OCI-LY3 (cell line): ENCODE measurements at regions not wholly inside any gene's neighbourhood (a gene's known extent, or its start where the extent isn't known, plus 50 kb on each side); places are given as distances from the start of the nearest gene placed in this dataset.
"Not testable (repeated sequence)": the region's sequence is repeated elsewhere in the genome, so short reads cannot be mapped to it uniquely, and the experiment has no call there.

Source experiments
- H2AFZ ChIP-seq: fragments of 200-600, 300-600 bp; shearing (Covaris generic); 2 replicates; pipeline ENCODE4 v1.6.0; 2014; ENCODE audit warnings: antibody characterized with exemption, low read depth, low read length
- H3K27ac ChIP-seq: fragments of 200-600, 300-600 bp; sonication (generic); 2 replicates; pipeline ENCODE4 v1.5.1; 2014; ENCODE audit warnings: mild to moderate bottlenecking, low read length, moderate library complexity, mixed read lengths
- H3K27me3 ChIP-seq: fragments of 200-600, 300-600 bp; sonication (generic); 2 replicates; pipeline ENCODE4 v1.6.1; 2014; ENCODE audit warnings: low read depth, low read length, mixed read lengths
- H3K36me3 ChIP-seq: fragments of 200-600, 300-600 bp; sonication (generic); replicated peaks from 2 replicates; pipeline ENCODE3; 2014; ENCODE audit warnings: low read depth, low read length, mixed read lengths
- H3K4me1 ChIP-seq: fragments of 300-600, 200-600 bp; sonication (generic); 2 replicates; pipeline ENCODE4 v1.6.1; 2014; ENCODE audit warnings: low read length, mixed read lengths
- H3K4me2 ChIP-seq: fragments of 200-600, 300-600 bp; sonication (generic); 2 replicates; pipeline ENCODE4 v1.6.1; 2014; ENCODE audit warnings: low read length, mixed read lengths
- H3K4me3 ChIP-seq: fragments of 300-600, 200-600 bp; sonication (generic); 2 replicates; pipeline ENCODE4 v1.5.1; 2014; ENCODE audit warnings: antibody characterized with exemption, mild to moderate bottlenecking, low read length, moderate library complexity
- H3K79me2 ChIP-seq: fragments of 300-600, 200-600 bp; shearing (Covaris generic); 2 replicates; pipeline ENCODE4 v1.6.1; 2014; ENCODE audit warnings: mild to moderate bottlenecking, low read length, mixed read lengths
- H3K9ac ChIP-seq: fragments of 300-600, 200-600 bp; shearing (Covaris generic); 2 replicates; pipeline ENCODE4 v1.6.0; 2014; ENCODE audit warnings: mild to moderate bottlenecking, low read length, moderate library complexity
- H3K9me3 ChIP-seq: fragments of 200-600, 300-600 bp; shearing (Covaris generic); 2 replicates; pipeline ENCODE4 v1.6.1; 2014; ENCODE audit warnings: low read length, mixed read lengths; ENCODE audit not compliant: insufficient read depth
- H4K20me1 ChIP-seq: fragments of 200-600, 300-600 bp; sonication (generic); 2 replicates; pipeline ENCODE4 v1.6.1; 2016; ENCODE audit warnings: low read length, mixed read lengths; ENCODE audit not compliant: insufficient read depth
- CTCF ChIP-seq: fragments of 200-600, 300-600 bp; sonication (generic); IDR thresholded peaks from 2 replicates; pipeline ENCODE4 v1.5.1; 2014; ENCODE audit warnings: antibody characterized with exemption, low read length, low read depth
- EZH2phosphoT487 ChIP-seq: fragments of 200-600 bp; shearing (Covaris generic); IDR thresholded peaks from 2 replicates; pipeline ENCODE4 v1.6.1; 2018; ENCODE audit warnings: antibody characterized with exemption, mixed run types, low read depth

GRCh38 chr3:16075647-16076046 is 98.8 kb upstream of the GALNT15 start:
- no peaks in the 10 kb centered on the region for H3K27me3 ChIP-seq
- no peak for TF ChIP-seq CTCF
- TF ChIP-seq EZH2phosphoT487, result no peak
- H3K27ac ChIP-seq, result no peak overlapping the region
- H3K4me1 ChIP-seq, result peaks cover 4% of the 10 kb centered on the region
- H3K36me3 ChIP-seq, result no peaks in the 10 kb centered on the region
- no peak overlapping the region for H2AFZ ChIP-seq
- no peak overlapping the region for H3K4me2 ChIP-seq
- no peaks in the 10 kb centered on the region for H3K79me2 ChIP-seq
- peaks cover 2% of the 10 kb centered on the region; the same call in 1 of the 2 replicates for H3K9me3 ChIP-seq
- no peaks in the 10 kb centered on the region for H4K20me1 ChIP-seq
- no peak overlapping the region for H3K9ac ChIP-seq
- no peak overlapping the region for H3K4me3 ChIP-seq

- no peak for TF ChIP-seq CTCF
- no peak for TF ChIP-seq EZH2phosphoT487
- no peak overlapping the region for H3K9ac ChIP-seq
- no peak overlapping the region for H3K4me2 ChIP-seq
- H3K4me3 ChIP-seq, result no peak overlapping the region
- no peaks in the 10 kb centered on the region; the same call in 1 of the 2 replicates for H3K4me1 ChIP-seq
- no peaks in the 10 kb centered on the region for H4K20me1 ChIP-seq
- no peaks in the 10 kb centered on the region for H3K27me3 ChIP-seq
- no peak overlapping the region for H2AFZ ChIP-seq
- H3K36me3 ChIP-seq, result no peaks in the 10 kb centered on the region
- no peak overlapping the region for H3K27ac ChIP-seq
- peaks cover 2% of the 10 kb centered on the region; the same call in 1 of the 2 replicates for H3K9me3 ChIP-seq
- H3K79me2 ChIP-seq, result no peaks in the 10 kb centered on the region
These were observed 97.9 kb upstream of the GALNT15 start for GRCh38 chr3:16076564-16076963.

GRCh38 chr3:16077146-16077545 is 97.3 kb upstream of the GALNT15 start:
- H3K79me2 ChIP-seq, H2AFZ ChIP-seq, H3K4me2 ChIP-seq, H3K9ac ChIP-seq, H3K4me1 ChIP-seq, H3K9me3 ChIP-seq, H4K20me1 ChIP-seq, H3K27ac ChIP-seq, H3K27me3 ChIP-seq, H3K36me3 ChIP-seq, H3K4me3 ChIP-seq: not testable (repeated sequence)

GRCh38 chr3:16077681-16078080 is 96.8 kb upstream of the GALNT15 start:
- not testable (repeated sequence) for H3K4me3 ChIP-seq, H3K36me3 ChIP-seq, H3K9me3 ChIP-seq, H3K27ac ChIP-seq, H3K27me3 ChIP-seq, H3K79me2 ChIP-seq, H3K4me1 ChIP-seq, H3K4me2 ChIP-seq, H4K20me1 ChIP-seq, H2AFZ ChIP-seq, H3K9ac ChIP-seq

- no peak overlapping the region for H3K9ac ChIP-seq
- H3K4me3 ChIP-seq, result no peak overlapping the region
- H3K36me3 ChIP-seq, result no peaks in the 10 kb centered on the region
- no peak overlapping the region for H2AFZ ChIP-seq
- no peaks in the 10 kb centered on the region for H4K20me1 ChIP-seq
- 0 out of 2 replicates have a peak, but pooled peaks cover 2% of the 10 kb centered on the region for H3K9me3 ChIP-seq
- H3K27ac ChIP-seq, result no peak overlapping the region
- no peak for TF ChIP-seq EZH2phosphoT487
- TF ChIP-seq CTCF, result no peak
- H3K4me2 ChIP-seq, result no peak overlapping the region
- H3K4me1 ChIP-seq, result no peaks in the 10 kb centered on the region; the same call in 1 of the 2 replicates
- no peaks in the 10 kb centered on the region for H3K79me2 ChIP-seq
- no peaks in the 10 kb centered on the region for H3K27me3 ChIP-seq
These were observed 95.0 kb upstream of the GALNT15 start for GRCh38 chr3:16079519-16079918.
